CD4-positive, alpha-beta T cell treated with Interleukin-6 for 4 hours (primary cell): ENCODE measurements at regions not wholly inside any gene's neighbourhood (a gene's known extent, or its start where the extent isn't known, plus 50 kb on each side); places are given as distances from the start of the nearest gene placed in this dataset.

Source experiments
- DNase-seq: peaks from one replicate; pipeline ENCODE4 v3.0.0-alpha.2; 2020; ENCODE audit warnings: mixed read lengths

GRCh38 chr15:95644100-95644875, 686.2 kb upstream of the NR2F2 start:
- DNase-seq, result no peak

- DNase-seq, result no peak
Observed at GRCh38 chr15:95645791-95646338, 684.6 kb upstream of the NR2F2 start.

- no peak for DNase-seq
Observed at GRCh38 chr15:95646484-95647273, 683.8 kb upstream of the NR2F2 start.

GRCh38 chr15:95647531-95648277, 682.8 kb upstream of the NR2F2 start:
- DNase-seq, result no peak

GRCh38 chr15:95653361-95653805, 677.1 kb upstream of the NR2F2 start:
- DNase-seq, result no peak

- no peak for DNase-seq
Observed at GRCh38 chr15:95655089-95655607, 675.4 kb upstream of the NR2F2 start.

- no peak for DNase-seq
Observed at GRCh38 chr15:95656595-95656994, 673.9 kb upstream of the NR2F2 start.

GRCh38 chr15:95658799-95659198, 671.7 kb upstream of the NR2F2 start:
- no peak for DNase-seq

- no peak for DNase-seq
Observed at GRCh38 chr15:95659656-95660055, 670.8 kb upstream of the NR2F2 start.

GRCh38 chr15:95662638-95663037, 667.9 kb upstream of the NR2F2 start:
- no peak for DNase-seq

- DNase-seq, result no peak
Observed at GRCh38 chr15:95663156-95664100, 667.1 kb upstream of the NR2F2 start.

- no peak for DNase-seq
Observed at GRCh38 chr15:95664450-95664849, 666.0 kb upstream of the NR2F2 start.

GRCh38 chr15:95669146-95669922, 661.2 kb upstream of the NR2F2 start:
- DNase-seq, result no peak

- no peak for DNase-seq
Observed at GRCh38 chr15:95674031-95674430, 656.5 kb upstream of the NR2F2 start.

- no peak for DNase-seq
Observed at GRCh38 chr15:95676500-95676899, 654.0 kb upstream of the NR2F2 start.

- DNase-seq, result no peak
Observed at GRCh38 chr15:95679847-95680582, 650.5 kb upstream of the NR2F2 start.

GRCh38 chr15:95680728-95681127, 649.8 kb upstream of the NR2F2 start:
- no peak for DNase-seq

GRCh38 chr15:95681836-95682544, 648.5 kb upstream of the NR2F2 start:
- DNase-seq, result no peak

- DNase-seq, result no peak
Observed at GRCh38 chr15:95684126-95684525, 646.4 kb upstream of the NR2F2 start.
